ENCODE measurements at regions not wholly inside any gene's neighbourhood (a gene's known extent, or its start where the extent isn't known, plus 50 kb on each side); places are given as distances from the start of the nearest gene placed in this dataset.

GRCh38 chr7:86262781-86263180, 380.9 kb upstream of the GRM3 start:
- DNase-seq (ENCODE audit: low read depth): no peak
- no peak for TF ChIP-seq CTCF (IDR thresholded peaks at IDR 0.05; ENCODE audit: low read length, missing control alignments)
- no peak overlapping the region for H3K4me3 ChIP-seq (replicated peaks; ENCODE audit: low read depth, low read length)

GRCh38 chr7:86257894-86258293, 385.8 kb upstream of the GRM3 start:
- no peak overlapping the region for H3K4me3 ChIP-seq (replicated peaks; ENCODE audit: low read depth, low read length)
- no peak for DNase-seq (ENCODE audit: low read depth)
- TF ChIP-seq CTCF (IDR thresholded peaks at IDR 0.05; ENCODE audit: low read length, missing control alignments): no peak

- no peak for TF ChIP-seq CTCF (IDR thresholded peaks at IDR 0.05; ENCODE audit: low read length, missing control alignments)
- no peak for DNase-seq (ENCODE audit: low read depth)
- no peak overlapping the region for H3K4me3 ChIP-seq (replicated peaks; ENCODE audit: low read depth, low read length)
Observed at GRCh38 chr7:86252406-86252805, 391.3 kb upstream of the GRM3 start.

GRCh38 chr7:86248977-86249376, 394.7 kb upstream of the GRM3 start:
- no peak overlapping the region for H3K4me3 ChIP-seq (replicated peaks; ENCODE audit: low read depth, low read length)
- no peak for TF ChIP-seq CTCF (IDR thresholded peaks at IDR 0.05; ENCODE audit: low read length, missing control alignments)
- no peak for DNase-seq (ENCODE audit: low read depth)

- no peak for DNase-seq (ENCODE audit: low read depth)
- TF ChIP-seq CTCF (IDR thresholded peaks at IDR 0.05; ENCODE audit: low read length, missing control alignments): no peak
- no peak overlapping the region for H3K4me3 ChIP-seq (replicated peaks; ENCODE audit: low read depth, low read length)
Observed at GRCh38 chr7:86243171-86243570, 400.5 kb upstream of the GRM3 start.

- no peak overlapping the region for H3K4me3 ChIP-seq (replicated peaks; ENCODE audit: low read depth, low read length)
- TF ChIP-seq CTCF (IDR thresholded peaks at IDR 0.05; ENCODE audit: low read length, missing control alignments): no peak
- DNase-seq (ENCODE audit: low read depth): no peak
Observed at GRCh38 chr7:86226191-86226590, 417.5 kb upstream of the GRM3 start.

- no peak for DNase-seq (ENCODE audit: low read depth)
- no peak overlapping the region for H3K4me3 ChIP-seq (replicated peaks; ENCODE audit: low read depth, low read length)
- no peak for TF ChIP-seq CTCF (IDR thresholded peaks at IDR 0.05; ENCODE audit: low read length, missing control alignments)
Observed at GRCh38 chr7:86222806-86223205, 420.9 kb upstream of the GRM3 start.
